ENCODE measurements at regions not wholly inside any gene's neighbourhood (a gene's known extent, or its start where the extent isn't known, plus 50 kb on each side); places are given as distances from the start of the nearest gene placed in this dataset.
"Not testable (repeated sequence)": the region's sequence is repeated elsewhere in the genome, so short reads cannot be mapped to it uniquely, and the experiment has no call there.

DNA sequence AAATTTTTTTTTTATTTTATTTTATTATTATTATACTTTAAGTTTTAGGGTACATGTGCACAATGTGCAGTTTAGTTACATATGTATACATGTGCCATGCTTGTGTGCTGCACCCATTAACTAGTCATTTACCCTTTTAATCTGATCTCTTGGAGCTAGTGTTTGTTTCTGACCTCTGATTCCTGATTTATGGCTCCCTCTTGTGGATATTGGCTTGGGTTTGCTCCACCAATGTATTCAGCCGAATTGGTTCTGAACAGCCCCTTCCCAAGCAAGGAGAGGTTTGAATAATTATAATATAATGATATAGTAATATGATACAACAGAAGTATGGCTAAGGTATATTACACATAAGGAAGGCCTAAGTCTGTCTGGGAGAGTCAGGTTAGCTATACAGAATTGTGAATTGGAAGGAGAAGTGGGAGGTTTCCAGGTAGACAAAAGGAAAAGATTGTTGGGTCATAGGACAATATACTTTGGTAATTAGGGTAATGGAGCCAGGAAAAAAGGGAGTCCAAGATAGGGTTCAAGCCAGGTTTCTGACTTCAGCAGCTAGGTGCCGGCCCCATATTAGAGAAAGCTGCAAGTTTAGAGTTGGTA lies 53.1 kb upstream of the HMCN1 start:
- DNase-seq (ENCODE audit: extremely low read depth, low read depth), result peak; percentile 74

DNA sequence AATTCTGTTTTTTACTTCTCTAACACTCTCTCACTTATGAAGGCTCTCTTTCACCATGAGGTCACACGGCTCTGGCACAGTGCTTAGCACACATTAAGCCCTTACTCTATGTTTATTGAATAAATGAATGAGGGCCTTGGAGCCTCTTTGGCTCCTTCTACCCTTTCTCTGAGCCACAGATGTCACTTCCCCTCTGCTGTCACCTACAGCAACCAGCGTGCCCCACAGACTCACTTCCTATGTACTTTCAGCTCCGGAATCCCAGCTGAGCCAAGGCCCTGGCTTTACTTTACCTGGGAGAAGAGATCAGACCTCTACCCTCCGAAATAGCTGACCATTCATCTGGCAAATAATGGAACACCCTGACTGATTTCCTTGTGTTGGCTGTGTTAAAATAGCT lies 53.7 kb upstream of the HMCN1 start:
- no peak for DNase-seq (ENCODE audit: extremely low read depth, low read depth)

DNA sequence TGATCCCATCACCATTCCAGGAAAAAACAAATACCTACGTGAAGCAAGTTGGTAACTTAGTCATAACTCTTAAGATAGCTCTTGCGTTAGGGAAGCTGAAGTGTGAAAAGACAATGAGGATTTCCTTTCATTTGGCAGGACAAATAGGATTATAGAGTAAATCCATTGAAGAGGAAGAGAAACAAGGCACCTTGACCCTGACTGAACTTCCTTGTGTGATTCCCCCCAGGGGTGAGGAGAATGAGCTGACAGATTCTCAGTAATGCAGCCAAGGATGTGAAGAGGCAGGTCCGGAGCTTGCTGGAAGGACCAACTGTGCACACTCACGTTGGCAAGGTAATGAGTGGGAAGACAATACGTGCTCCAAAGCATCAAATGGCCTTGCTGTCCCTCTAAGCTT lies 55.0 kb upstream of the HMCN1 start:
- DNase-seq (ENCODE audit: extremely low read depth, low read depth), result no peak

DNA sequence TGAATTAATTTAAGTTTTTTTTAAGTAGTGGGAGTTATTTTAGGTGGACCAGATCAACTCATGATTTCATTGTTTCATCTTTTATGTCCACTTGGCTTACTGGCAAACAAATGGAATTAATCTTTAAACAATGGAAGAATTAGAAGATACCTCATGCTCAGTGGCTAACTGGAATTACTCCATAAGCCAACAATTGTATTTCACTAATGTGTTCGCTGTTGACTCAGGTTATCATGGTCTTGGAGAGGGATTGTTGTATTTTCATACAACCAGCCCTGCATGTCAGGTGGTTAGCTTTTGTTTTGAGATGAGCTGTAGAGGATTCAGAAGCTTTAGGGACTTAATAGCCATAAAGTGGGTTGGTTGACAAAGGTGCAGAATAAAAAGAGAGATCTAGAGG lies 57.2 kb upstream of the HMCN1 start:
- DNase-seq (ENCODE audit: extremely low read depth, low read depth), result no peak

DNA sequence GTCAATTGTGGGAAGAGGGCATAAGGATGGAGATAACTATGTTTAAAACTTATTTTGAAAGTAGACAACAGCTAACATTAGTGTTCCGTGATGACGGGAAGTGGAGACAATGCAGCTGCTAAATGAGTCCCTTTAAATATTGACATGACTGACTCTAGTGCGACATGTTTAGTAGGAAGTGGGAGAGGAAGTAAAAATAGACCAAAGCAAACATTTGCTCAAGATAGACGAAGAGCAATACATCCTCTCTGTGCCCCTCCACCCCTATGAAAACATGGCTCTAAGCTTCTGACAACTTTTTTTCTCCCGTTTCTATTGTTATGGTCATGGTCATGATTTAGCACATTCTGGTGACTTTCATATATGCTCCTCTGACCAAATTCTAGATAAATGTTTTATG lies 60.0 kb upstream of the HMCN1 start:
- DNase-seq (ENCODE audit: extremely low read depth, low read depth), result no peak

DNA sequence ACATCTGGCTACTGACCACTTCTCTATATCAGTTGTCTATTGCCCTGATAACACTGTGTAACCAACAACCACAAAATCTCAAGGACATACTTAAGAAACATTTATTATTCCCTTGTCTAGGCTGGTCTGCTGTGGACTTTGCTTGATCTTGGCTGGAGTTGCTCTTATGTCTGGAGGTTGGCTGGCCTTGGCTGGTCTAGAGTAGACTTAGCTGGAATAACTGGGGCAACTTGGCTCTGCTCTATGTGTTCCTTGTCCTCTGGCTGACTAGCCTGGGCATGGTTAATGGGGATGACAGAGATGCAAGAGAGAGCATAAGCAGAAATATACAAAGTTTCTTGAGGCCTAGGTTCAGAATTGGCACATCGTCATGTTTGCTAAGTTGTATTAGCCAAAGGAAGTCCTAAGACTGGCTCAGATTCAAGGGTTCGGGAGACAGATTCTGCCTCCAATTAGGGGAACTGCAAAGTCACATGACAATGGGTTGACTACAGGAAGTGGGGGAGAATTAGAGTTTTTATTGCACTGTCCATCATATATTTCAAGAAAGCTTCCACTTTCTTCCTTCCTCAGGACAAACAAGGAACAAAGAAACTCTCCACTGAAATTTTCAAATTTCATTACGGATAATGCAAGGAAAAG lies 61.4 kb upstream of the HMCN1 start:
- no peak for DNase-seq (ENCODE audit: extremely low read depth, low read depth)

DNA sequence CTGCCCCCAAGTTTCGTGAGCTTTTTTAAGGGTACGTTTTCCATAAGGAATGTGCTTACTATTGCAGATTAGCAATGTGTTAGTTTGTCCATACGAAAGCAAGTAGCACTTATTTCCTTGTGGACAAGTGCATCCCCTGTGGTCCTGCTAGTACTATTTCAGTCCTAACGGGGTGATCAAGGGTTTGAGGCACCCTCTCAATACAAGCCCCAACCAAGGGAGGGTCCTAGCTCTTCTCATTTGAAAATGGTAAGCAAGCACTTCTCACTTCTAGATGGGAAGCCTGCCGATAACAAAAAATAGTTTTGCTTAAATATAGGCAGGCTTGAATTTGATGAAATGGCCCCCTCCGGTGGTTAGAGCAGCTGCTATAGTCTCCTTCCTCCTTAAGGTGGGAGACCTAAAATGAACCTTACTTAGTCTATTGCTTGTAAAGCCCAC lies 64.0 kb upstream of the HMCN1 start:
- no peak for DNase-seq (ENCODE audit: extremely low read depth, low read depth)

DNA sequence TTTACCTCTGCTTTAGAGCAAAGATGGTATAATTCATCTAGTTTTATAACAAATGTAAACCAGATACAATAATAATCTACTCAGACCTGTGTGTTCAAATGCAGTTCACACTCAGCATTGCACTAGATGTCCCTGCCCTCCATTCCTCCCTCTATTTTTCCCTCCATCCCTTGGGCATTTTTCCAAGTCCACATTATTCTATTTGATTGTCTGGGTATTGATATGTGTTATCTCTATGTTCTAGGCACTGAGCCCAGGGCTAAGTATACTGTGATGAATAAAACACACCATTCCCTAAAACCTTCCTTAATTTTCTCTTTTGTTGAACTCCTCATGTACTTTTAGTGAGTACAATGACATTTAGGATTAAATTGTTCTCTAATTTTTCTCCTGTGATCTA lies 66.2 kb upstream of the HMCN1 start:
- no peak for DNase-seq (ENCODE audit: extremely low read depth, low read depth)

DNA sequence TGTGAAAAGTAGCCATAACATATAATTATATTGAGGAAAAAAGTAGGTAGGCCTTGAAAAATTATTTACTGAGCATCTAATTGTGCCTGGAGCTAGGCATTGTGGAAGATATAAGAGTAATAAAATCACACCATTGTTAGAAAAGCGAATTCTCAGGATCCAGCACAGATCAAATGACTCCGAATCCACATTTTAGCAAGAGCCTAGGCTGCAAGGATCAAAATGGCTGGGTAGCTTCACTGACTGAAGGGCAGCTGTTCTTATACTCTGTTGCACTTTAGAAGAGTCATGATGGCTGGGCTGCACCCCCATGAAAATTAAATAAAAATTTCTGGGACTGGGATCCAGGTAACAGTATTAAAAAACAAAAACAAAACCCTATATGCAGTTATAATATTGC lies 67.6 kb upstream of the HMCN1 start:
- DNase-seq (ENCODE audit: extremely low read depth, low read depth), result no peak

DNA sequence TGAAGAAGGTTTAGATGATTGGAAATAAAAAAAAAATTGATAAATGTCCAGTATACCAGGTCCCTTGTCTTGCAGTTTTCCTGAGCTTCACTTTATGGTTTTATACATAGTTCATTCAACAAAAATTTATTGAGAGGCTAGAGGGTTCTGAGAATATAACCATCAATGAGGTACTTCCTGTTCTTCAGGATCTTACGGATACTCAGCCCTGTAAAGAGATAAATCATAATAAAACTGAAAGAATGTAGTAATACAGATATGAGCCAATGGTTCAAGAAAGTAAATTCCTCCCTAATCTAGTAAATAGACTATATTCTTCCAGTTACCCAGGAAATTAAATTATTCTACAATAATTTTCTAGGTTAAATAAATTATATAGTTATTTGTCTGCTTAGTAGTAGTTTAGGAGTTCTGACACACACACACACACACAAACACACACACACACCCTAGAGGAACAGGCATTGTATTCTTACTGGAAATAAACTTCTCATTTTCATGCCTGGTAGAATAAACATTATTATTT lies 70.4 kb upstream of the HMCN1 start:
- no peak for DNase-seq (ENCODE audit: extremely low read depth, low read depth)

DNA sequence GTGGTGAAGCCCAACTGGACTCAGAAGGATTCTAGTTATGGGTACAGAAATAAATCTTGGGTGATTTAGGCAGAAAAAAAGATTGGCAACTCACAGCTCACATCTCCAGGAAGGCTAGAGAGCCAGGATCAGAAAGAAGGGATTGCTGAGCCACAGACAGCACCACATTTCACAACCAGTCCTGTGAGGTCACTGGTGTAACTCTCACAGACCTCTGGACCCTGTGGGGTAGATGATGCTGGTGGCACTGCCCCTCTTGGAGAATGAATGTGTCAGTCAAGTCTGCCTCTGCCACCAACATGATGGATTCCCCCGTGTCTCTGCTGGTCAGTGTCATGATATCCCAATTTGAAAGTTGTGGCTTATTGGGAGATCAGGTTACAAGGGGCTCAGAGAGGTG lies 70.9 kb upstream of the HMCN1 start:
- no peak for DNase-seq (ENCODE audit: extremely low read depth, low read depth)

DNA sequence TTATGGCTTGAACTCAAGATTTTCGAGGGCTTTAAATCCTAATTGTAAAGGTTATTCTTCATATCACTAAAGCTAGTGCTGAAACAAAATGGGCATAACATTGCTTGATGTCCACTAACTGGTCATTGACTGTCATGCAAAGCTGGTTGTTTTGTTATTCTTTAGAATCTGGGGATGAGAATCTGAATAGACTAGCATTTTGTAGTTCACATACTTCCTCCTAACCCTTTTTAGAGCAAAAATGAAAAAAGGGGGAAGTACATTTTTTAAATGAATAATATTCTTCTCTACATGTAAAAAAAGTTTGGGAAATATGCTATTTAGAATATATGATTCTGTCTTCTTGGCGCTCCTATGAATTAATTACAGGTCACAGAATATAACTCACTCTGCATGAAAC lies 72.2 kb upstream of the HMCN1 start:
- no peak for DNase-seq (ENCODE audit: extremely low read depth, low read depth)

DNA sequence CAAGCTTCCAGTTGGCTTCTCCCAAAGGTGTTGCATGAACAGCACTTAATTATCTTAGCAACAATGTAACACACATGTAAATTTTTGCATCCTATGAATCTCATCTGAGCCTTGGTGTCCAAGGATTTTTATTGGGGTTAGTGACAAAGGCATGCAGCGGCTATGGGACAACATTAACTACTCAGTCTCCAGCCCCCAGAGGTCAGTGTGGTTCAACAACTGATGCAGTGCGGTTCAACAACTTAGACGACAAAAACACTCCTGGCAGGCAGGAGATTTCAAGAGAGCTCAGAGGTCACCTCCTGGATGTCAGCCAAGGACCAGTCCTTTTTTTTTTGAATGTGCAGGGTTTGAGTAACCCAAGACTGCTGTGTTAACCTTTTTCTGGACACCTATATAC lies 77.5 kb upstream of the HMCN1 start:
- no peak for DNase-seq (ENCODE audit: extremely low read depth, low read depth)

DNA sequence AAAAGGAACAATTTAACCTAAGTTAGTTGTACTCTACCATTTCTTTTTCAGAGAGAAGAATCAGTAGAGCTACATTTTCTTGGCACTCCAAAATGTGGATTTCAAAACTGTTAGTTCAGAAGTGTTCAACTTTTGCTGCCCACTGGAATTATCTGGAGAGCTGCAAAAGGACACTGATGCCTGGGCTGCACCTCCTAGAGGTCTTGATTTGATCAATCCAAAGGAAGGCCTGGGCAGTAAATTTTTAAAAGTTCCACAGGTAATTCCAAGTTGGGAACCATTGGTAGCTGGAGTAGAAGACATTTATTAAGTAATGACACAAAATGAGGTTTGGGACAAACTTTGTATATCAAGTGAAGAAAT lies 79.3 kb upstream of the HMCN1 start:
- DNase-seq (ENCODE audit: extremely low read depth, low read depth), result no peak

DNA sequence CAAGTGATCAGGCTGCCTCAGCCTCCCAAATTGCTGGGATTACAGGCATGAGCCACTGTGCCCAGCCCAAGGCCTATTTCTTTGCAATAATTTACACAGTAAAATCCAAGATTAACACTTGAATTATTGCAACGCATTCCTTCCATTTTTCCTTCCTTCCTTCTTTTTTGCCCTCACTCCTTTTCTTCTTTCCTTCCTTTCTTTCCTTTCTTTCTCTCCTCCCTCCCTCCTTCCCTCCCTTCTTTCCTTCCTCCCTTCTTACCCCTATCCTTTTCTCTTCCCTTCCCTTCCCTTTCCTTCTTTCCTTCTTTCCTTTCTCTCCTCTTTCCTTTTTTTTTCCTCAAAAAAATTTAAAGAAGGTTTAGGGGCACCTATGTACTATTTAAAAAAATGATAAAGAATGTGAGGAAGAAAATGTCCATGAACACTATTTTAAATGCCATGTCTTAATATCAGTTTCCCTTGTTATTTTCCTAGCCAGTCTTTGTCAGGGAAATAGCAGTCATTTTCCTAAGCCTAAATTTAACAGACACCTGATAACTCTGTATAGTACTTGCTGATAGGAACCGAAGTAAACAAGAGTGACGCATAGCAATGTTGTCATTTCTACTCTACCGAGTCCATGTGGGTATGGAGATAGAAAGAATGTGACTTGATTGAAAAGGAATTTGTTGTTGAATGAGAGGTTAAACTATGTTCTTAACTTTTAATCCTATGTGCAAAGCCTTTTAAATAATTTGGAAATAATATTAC lies 79.8 kb upstream of the HMCN1 start:
- DNase-seq (ENCODE audit: extremely low read depth, low read depth), result peak; percentile 53

DNA sequence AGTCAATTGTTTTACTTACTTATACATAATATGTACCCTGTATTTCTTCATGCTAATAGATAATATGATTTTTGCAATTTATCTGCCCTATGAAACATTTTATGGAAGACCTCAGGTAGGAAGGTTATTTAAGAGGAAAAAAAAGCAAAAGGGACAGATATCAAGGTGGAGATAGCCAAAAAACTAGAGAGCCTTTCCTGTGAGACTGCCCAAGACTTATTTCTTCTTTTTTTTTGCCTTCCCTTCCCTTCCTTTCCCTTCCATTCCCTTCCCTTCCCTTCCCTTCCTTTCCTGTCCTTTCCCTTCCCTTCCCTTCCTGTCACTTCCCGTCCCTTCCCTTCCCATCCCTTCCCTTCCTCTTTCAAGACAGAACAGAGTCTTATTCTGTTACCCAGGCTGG lies 80.6 kb upstream of the HMCN1 start:
- no peak for DNase-seq (ENCODE audit: extremely low read depth, low read depth)

DNA sequence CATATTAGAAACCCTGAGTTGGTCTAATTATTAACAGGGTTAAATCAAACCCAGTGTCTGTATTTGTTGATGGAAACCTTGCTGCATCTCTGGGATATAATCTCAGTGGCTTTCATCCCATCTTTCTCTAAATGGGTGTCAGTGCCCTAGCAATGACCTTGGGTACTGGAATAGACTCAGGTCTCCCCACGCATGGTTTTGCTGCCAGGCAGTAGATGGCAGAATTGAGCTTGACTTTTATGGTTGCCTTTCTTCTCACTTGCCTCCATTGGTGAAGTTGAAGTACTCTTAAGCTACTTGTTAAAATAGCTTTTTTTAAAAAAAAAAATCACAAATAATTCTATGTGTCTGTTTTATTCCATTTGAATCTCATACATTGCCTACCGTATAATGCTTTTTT lies 81.8 kb upstream of the HMCN1 start:
- no peak for DNase-seq (ENCODE audit: extremely low read depth, low read depth)

DNA sequence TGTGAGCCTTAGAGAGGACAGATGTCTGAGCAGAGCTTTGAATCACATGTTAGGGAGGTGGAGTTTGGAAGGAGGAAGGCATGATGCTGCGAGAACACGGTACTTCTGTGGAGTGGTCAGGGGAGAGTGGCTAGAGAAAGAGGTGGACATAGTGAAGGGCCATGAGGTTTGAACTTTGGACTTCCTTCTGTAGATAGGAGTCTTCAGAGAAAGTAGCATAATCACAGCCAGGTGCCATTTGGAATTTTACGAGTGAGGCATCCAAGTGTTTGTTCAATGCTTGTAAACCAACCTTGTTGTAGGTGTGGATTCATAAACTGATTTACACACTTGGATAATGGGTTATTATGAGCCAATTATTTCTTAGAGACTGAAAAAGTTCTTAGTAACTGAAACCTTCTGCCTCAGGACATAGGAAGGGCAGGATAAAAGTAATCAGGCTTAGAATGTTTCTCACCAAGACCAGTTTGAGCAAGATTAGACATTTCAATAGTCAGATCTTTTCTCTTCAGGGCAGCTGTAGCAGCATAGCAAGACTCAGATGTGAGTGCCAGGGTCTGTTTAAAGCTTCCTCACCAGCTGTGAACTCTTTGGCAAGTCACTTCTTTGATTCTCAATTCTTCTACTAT lies 83.5 kb upstream of the HMCN1 start:
- DNase-seq (ENCODE audit: extremely low read depth, low read depth), result no peak

DNA sequence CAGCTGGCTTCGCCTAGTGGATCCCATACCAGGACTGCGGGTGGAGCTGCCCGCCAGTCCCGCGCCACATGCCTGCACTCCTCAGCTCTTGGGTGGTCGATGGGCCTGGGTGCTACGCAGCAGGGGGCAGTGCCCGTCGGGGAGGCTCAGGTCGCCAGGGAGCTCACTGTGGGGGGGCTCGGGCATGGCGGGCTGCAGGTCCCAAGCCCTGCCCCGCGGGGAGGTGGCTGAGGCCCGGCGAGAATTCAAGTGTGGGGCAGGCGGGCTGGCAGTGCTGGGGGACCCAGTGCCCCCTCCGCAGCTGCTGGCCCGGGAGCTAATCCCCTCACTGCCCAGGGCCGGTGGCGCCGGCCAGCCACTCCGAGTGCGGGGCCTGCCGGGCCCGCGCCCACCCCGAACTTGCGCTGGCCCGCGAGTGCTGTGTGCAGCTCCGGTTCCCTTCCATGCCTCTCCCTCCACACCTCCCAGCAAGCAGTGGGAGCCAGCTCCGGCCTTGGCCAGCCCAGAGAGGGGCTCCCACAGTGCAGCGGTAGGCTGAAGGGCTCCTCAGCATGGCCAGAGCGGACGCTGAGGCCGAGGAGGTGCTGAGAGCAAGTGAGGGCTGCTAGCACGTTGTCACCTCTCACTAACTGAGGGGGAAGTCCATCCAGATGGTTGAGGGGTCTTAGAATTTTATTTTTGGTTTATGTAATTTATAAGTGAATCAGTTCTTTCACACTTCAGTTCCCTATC lies 85.2 kb upstream of the HMCN1 start:
- DNase-seq (ENCODE audit: extremely low read depth, low read depth), result no peak

DNA sequence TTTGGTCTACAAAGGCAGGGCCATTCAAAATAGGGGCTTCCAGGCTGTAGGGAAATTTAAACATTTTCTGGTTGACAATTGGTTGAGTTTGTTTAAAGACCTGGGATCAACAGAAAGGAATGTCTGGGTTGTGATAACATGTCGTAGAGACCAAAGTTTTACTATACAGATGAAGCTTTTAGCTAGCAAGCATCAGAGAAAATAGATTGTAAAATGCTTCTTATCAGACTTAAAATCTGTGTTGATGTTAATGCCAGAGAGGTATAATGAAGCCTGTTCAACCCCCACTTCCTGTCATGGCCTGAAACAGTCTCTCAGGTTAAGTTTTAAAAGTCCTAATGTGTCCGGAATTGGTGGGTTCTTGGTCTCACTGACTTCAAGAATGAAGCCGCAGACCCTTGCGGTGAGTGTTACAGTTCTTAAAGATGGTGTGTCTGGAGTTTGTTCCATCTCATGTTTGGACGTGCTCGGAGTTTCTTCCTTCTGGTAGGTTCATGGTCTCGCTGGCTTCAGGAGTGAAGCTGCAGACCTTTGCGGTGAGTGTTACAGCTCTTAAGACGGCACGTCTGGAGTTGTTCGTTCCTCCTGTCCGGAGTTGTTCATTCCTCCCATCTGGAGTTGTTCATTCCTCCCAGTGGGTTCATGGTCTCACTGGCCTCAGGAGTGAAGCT lies 86.5 kb upstream of the HMCN1 start:
- DNase-seq (ENCODE audit: extremely low read depth, low read depth), result not testable (repeated sequence)

All from NCI-H460 (cell line).